HCEC 1CT (cell line): ENCODE measurements at regions not wholly inside any gene's neighbourhood (a gene's known extent, or its start where the extent isn't known, plus 50 kb on each side); places are given as distances from the start of the nearest gene placed in this dataset.
"Not testable (repeated sequence)": the region's sequence is repeated elsewhere in the genome, so short reads cannot be mapped to it uniquely, and the experiment has no call there.

ENCODE experiments used
- DNase-seq: peaks from one replicate; pipeline ENCODE4 v3.0.0-alpha.2; 2017

GRCh38 chr6:133130863-133131262 is 110.3 kb upstream of the EYA4 start:
- peak; percentile 32 for DNase-seq

- DNase-seq: no peak
Observed at GRCh38 chr6:133131621-133132465, 109.3 kb upstream of the EYA4 start.

- DNase-seq: no peak
Observed at GRCh38 chr6:133132466-133132971, 108.6 kb upstream of the EYA4 start.

GRCh38 chr6:133136177-133136880 is 104.8 kb upstream of the EYA4 start:
- no peak for DNase-seq

- not testable (repeated sequence) for DNase-seq
Observed at GRCh38 chr6:133147470-133148184, 93.5 kb upstream of the EYA4 start.

- no peak for DNase-seq
Observed at GRCh38 chr6:133156689-133157088, 84.5 kb upstream of the EYA4 start.

- DNase-seq: no peak
Observed at GRCh38 chr6:133157995-133158394, 83.2 kb upstream of the EYA4 start.

GRCh38 chr6:133159255-133159795 is 81.8 kb upstream of the EYA4 start:
- no peak for DNase-seq

- no peak for DNase-seq
Observed at GRCh38 chr6:133160536-133160935, 80.6 kb upstream of the EYA4 start.

GRCh38 chr6:133165235-133165634 is 75.9 kb upstream of the EYA4 start:
- DNase-seq: no peak

GRCh38 chr6:133166766-133167165 is 74.4 kb upstream of the EYA4 start:
- peak; percentile 3 for DNase-seq

- no peak for DNase-seq
Observed at GRCh38 chr6:133169901-133170300, 71.3 kb upstream of the EYA4 start.

GRCh38 chr6:133170602-133171001 is 70.6 kb upstream of the EYA4 start:
- peak; percentile 34 for DNase-seq

GRCh38 chr6:133171989-133172604 is 69.1 kb upstream of the EYA4 start:
- no peak for DNase-seq

- DNase-seq: no peak
Observed at GRCh38 chr6:133173276-133173675, 67.9 kb upstream of the EYA4 start.

GRCh38 chr6:133179481-133179880 is 61.7 kb upstream of the EYA4 start:
- no peak for DNase-seq

GRCh38 chr6:133183691-133184090 is 57.5 kb upstream of the EYA4 start:
- no peak for DNase-seq

GRCh38 chr6:133184798-133185372 is 56.3 kb upstream of the EYA4 start:
- DNase-seq: peak; percentile 34

- DNase-seq: no peak
Observed at GRCh38 chr6:133185731-133186130, 55.4 kb upstream of the EYA4 start.

- DNase-seq: no peak
Observed at GRCh38 chr6:133187114-133187513, 54.0 kb upstream of the EYA4 start.

GRCh38 chr6:133187657-133188453 is 53.3 kb upstream of the EYA4 start:
- peak; percentile 53 for DNase-seq
